ENCODE measurements at regions not wholly inside any gene's neighbourhood (a gene's known extent, or its start where the extent isn't known, plus 50 kb on each side); places are given as distances from the start of the nearest gene placed in this dataset.

- Histone ChIP-seq H3K27me3 (no peaks in the 10 kb centered on the region), H3K4me1 (ENCODE audit: low read depth) (no peaks in the 10 kb centered on the region), H3K4me3 (no peak overlapping the region), H3K27ac (no peak overlapping the region), H3K36me3 (no peaks in the 10 kb centered on the region), H3K9me3 (ENCODE audit: low read depth) (no peaks in the 10 kb centered on the region)
- no peak for DNase-seq (ENCODE audit: low read depth in 1 of 2, low spot score in 1 of 2)
- no peak for TF ChIP-seq CTCF (IDR thresholded peaks at IDR 0.05; ENCODE audit: low read depth, low read length)
Observed at GRCh38 chr9:10899509-10899908, 286.7 kb upstream of the PTPRD start.

- TF ChIP-seq CTCF (IDR thresholded peaks at IDR 0.05; ENCODE audit: low read depth, low read length) = no peak
- H3K4me1 ChIP-seq (ENCODE audit: low read depth) = no peaks in the 10 kb centered on the region
- no peak for DNase-seq (ENCODE audit: low read depth in 1 of 2, low spot score in 1 of 2)
- no peaks in the 10 kb centered on the region for H3K36me3 ChIP-seq
- H3K27ac ChIP-seq = no peak overlapping the region
- no peaks in the 10 kb centered on the region for H3K9me3 ChIP-seq (ENCODE audit: low read depth)
- H3K27me3 ChIP-seq = no peaks in the 10 kb centered on the region
- H3K4me3 ChIP-seq = no peak overlapping the region
Observed at GRCh38 chr9:10903969-10904368, 291.2 kb upstream of the PTPRD start.

GRCh38 chr9:10910779-10911178 lies 298.0 kb upstream of the PTPRD start:
- no peaks in the 10 kb centered on the region for H3K36me3 ChIP-seq
- no peaks in the 10 kb centered on the region for H3K27me3 ChIP-seq
- no peak for TF ChIP-seq CTCF (IDR thresholded peaks at IDR 0.05; ENCODE audit: low read depth, low read length)
- H3K27ac ChIP-seq = no peak overlapping the region
- H3K4me1 ChIP-seq (ENCODE audit: low read depth) = peaks cover 5% of the 10 kb centered on the region
- H3K4me3 ChIP-seq = no peak overlapping the region
- DNase-seq (ENCODE audit: low read depth in 1 of 2, low spot score in 1 of 2) = no peak
- H3K9me3 ChIP-seq (ENCODE audit: low read depth) = no peaks in the 10 kb centered on the region

- H3K9me3 ChIP-seq (ENCODE audit: low read depth) = no peaks in the 10 kb centered on the region
- no peak overlapping the region for H3K27ac ChIP-seq
Observed at GRCh38 chr9:10911373-10911772, 298.6 kb upstream of the PTPRD start.

GRCh38 chr9:10917001-10917400 lies 304.2 kb upstream of the PTPRD start:
- Histone ChIP-seq H3K4me1 (ENCODE audit: low read depth) (peaks cover 5% of the 10 kb centered on the region), H3K27me3 (peaks cover 6% of the 10 kb centered on the region), H3K27ac (no peak overlapping the region), H3K36me3 (no peaks in the 10 kb centered on the region), H3K9me3 (ENCODE audit: low read depth) (no peaks in the 10 kb centered on the region), H3K4me3 (no peak overlapping the region)
- DNase-seq (ENCODE audit: low read depth in 1 of 2, low spot score in 1 of 2) = no peak
- TF ChIP-seq CTCF (IDR thresholded peaks at IDR 0.05; ENCODE audit: low read depth, low read length) = no peak

More at GRCh38 chr9:10911373-10911772, 298.6 kb upstream of the PTPRD start:
- Histone ChIP-seq H3K4me3 (no peak overlapping the region), H3K27me3 (no peaks in the 10 kb centered on the region), H3K4me1 (ENCODE audit: low read depth) (peaks cover 5% of the 10 kb centered on the region), H3K36me3 (no peaks in the 10 kb centered on the region)
- DNase-seq (ENCODE audit: low read depth in 1 of 2, low spot score in 1 of 2) = no peak
- no peak for TF ChIP-seq CTCF (IDR thresholded peaks at IDR 0.05; ENCODE audit: low read depth, low read length)

GRCh38 chr9:10921671-10922070 lies 308.9 kb upstream of the PTPRD start:
- Histone ChIP-seq H3K27me3 (peaks cover 6% of the 10 kb centered on the region), H3K36me3 (no peaks in the 10 kb centered on the region), H3K4me3 (no peak overlapping the region), H3K4me1 (ENCODE audit: low read depth) (no peaks in the 10 kb centered on the region), H3K27ac (no peak overlapping the region), H3K9me3 (ENCODE audit: low read depth) (no peaks in the 10 kb centered on the region)
- no peak for DNase-seq (ENCODE audit: low read depth in 1 of 2, low spot score in 1 of 2)
- no peak for TF ChIP-seq CTCF (IDR thresholded peaks at IDR 0.05; ENCODE audit: low read depth, low read length)
